Gastroesophageal sphincter (tissue), 4 donors: ENCODE measurements at regions not wholly inside any gene's neighbourhood (a gene's known extent, or its start where the extent isn't known, plus 50 kb on each side); places are given as distances from the start of the nearest gene placed in this dataset.

Experiments used
- ATAC-seq: fragments of 150-250 bp; one replicate; pipeline ENCODE4 v1.9.1; 2016; ENCODE audit warnings: mild to moderate bottlenecking, moderate library complexity
- H3K27ac ChIP-seq, 4 donors: fragments of 200-600 bp; sonication (generic) in 3 of 4; 1 replicate in 3 of 4; 2 replicates in 1 of 4; pipeline ENCODE4 v1.5.1; 2016 to 2019
- H3K27me3 ChIP-seq: fragments of 200-600 bp; sonication (generic); one replicate; pipeline ENCODE4 v1.5.1; 2019
- H3K36me3 ChIP-seq, 2 donors: fragments of 200-600 bp; sonication (generic); one replicate each; pipeline ENCODE4 v1.5.1; 2019; ENCODE audit warnings: control low read depth in 1 of 2
- H3K4me1 ChIP-seq, 3 donors: fragments of 200-600 bp; sonication (generic); 1 replicate in 2 of 3; 2 replicates in 1 of 3; pipeline ENCODE4 v1.5.1; 2016 to 2019; ENCODE audit warnings: control low read depth in 2 of 3
- H3K4me3 ChIP-seq, 2 donors: fragments of 200-600 bp; sonication (generic); one replicate each; pipeline ENCODE4 v1.5.1; 2019; ENCODE audit warnings: mild to moderate bottlenecking in 1 of 2, moderate library complexity in 1 of 2
- H3K9me3 ChIP-seq, 3 donors: fragments of 200-600 bp; sonication (generic); one replicate each; pipeline ENCODE4 v1.5.1; 2017 to 2019; ENCODE audit warnings: control low read depth in 2 of 3
- EP300 ChIP-seq: sonication (generic); formaldehyde crosslinking; IDR thresholded peaks from one replicate; pipeline ENCODE4 v1.6.1; 2017; ENCODE audit warnings: antibody characterized with exemption, mild to moderate bottlenecking
- POLR2A ChIP-seq, 2 donors: fragments of 450-650 bp; IDR thresholded peaks; one replicate each; pipeline ENCODE4 v1.6.1; 2017; ENCODE audit warnings: antibody characterized with exemption in 2 of 2, mild to moderate bottlenecking in 2 of 2, moderate library complexity in 1 of 2
- POLR2AphosphoS5 ChIP-seq: sonication (generic); formaldehyde crosslinking; IDR thresholded peaks from one replicate; pipeline ENCODE4 v1.6.1; 2017; ENCODE audit warnings: antibody characterized with exemption
- WGBS, 2 donors: methylation state at CpG; one replicate each; pipeline ENCODE4 v1.1.5; 2018; ENCODE audit warnings: low coverage in 1 of 2; 5-methylcytosine and 5-hydroxymethylcytosine counted together
- TF ChIP-seq, protein P1 (sequence below), 4 experiments: fragments of 200-600 bp in 2 of 4; fragments of 450-650 bp in 2 of 4; sonication (generic) in 1 of 4; IDR thresholded peaks; one replicate each; pipeline ENCODE4 v1.5.1; 2017 to 2019; ENCODE audit warnings: antibody characterized with exemption in 4 of 4, mild to moderate bottlenecking in 2 of 4, moderate library complexity in 2 of 4

DNA sequence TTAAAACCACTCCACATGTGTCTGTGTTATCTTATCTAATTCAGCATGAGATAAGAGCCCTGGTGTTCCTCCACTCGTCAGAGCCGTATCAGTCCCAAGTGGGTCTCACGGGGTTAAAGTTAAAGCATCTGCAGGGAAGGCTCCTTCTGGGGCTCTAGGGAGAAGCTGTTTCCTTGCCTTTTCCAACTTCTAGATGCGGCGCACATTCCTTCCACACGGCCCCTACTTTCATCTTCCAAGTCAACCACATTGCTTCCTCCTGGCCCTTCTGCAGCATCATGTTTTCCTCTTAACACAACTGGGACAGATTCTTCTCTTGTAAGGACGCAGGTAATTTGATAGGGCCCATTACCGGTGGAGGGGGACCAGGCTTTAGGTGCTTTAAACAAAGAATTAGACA, 620.1 kb upstream of the DPP6 start:
- 8 to 24% methylated on average over 6 to 7 of the region's 8 CpGs for WGBS, 2 donors
- TF ChIP-seq POLR2AphosphoS5, result no peak
- no peak for TF ChIP-seq POLR2A (IDR thresholded peaks at IDR 0.05)
- TF ChIP-seq, protein P1, sequence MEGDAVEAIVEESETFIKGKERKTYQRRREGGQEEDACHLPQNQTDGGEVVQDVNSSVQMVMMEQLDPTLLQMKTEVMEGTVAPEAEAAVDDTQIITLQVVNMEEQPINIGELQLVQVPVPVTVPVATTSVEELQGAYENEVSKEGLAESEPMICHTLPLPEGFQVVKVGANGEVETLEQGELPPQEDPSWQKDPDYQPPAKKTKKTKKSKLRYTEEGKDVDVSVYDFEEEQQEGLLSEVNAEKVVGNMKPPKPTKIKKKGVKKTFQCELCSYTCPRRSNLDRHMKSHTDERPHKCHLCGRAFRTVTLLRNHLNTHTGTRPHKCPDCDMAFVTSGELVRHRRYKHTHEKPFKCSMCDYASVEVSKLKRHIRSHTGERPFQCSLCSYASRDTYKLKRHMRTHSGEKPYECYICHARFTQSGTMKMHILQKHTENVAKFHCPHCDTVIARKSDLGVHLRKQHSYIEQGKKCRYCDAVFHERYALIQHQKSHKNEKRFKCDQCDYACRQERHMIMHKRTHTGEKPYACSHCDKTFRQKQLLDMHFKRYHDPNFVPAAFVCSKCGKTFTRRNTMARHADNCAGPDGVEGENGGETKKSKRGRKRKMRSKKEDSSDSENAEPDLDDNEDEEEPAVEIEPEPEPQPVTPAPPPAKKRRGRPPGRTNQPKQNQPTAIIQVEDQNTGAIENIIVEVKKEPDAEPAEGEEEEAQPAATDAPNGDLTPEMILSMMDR (IDR thresholded peaks at IDR 0.05), result peak in 1 of 4 experiments; percentile 12
- TF ChIP-seq EP300, result no peak

DNA sequence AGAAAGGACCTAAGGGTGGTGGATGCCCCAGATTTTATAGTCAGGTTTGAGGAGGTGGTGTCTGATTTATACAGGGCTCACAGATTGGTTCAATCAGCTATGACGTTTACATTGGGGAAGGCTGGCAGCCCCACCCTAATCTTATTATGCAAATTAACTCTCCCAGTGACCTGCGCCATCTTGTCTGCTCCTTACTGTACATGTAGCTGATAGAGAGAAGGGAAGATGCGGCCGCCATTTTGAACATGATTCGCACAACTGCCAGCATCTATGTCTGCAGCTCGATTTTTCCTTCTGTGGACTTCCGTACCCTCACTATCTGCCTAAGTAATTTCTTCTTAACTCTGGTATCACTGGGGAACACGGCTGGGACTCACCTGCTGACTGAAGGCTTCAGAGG, 619.0 kb upstream of the DPP6 start:
- Histone ChIP-seq H3K27ac (no peak overlapping the region), H3K4me1 (no peaks in the 10 kb centered on the region), H3K36me3 (no peaks in the 10 kb centered on the region), H3K27me3 (no peaks in the 10 kb centered on the region), H3K9me3 (peaks cover 0 to 6% (median 0%) of the 10 kb centered on the region in 3 donors), H3K4me3 (no peak overlapping the region)
- no peak for TF ChIP-seq EP300
- TF ChIP-seq POLR2A (IDR thresholded peaks at IDR 0.05), result no peak
- no peak for TF ChIP-seq POLR2AphosphoS5
- TF ChIP-seq, protein P1 (IDR thresholded peaks at IDR 0.05), result no peak
- WGBS, 2 donors, result 83% methylated on average over 7 of the region's 8 CpGs; no CpG with 5 or more reads in 1 of the 2 donors
- ATAC-seq, result no peak

More for the DNA sequence above, 620.1 kb upstream of the DPP6 start:
- ATAC-seq, result no peak
- Histone ChIP-seq H3K27ac (no peak overlapping the region), H3K27me3 (no peaks in the 10 kb centered on the region), H3K4me3 (no peak overlapping the region), H3K4me1 (no peaks in the 10 kb centered on the region), H3K36me3 (no peaks in the 10 kb centered on the region), H3K9me3 (peaks cover 0 to 6% (median 0%) of the 10 kb centered on the region in 3 donors)

DNA sequence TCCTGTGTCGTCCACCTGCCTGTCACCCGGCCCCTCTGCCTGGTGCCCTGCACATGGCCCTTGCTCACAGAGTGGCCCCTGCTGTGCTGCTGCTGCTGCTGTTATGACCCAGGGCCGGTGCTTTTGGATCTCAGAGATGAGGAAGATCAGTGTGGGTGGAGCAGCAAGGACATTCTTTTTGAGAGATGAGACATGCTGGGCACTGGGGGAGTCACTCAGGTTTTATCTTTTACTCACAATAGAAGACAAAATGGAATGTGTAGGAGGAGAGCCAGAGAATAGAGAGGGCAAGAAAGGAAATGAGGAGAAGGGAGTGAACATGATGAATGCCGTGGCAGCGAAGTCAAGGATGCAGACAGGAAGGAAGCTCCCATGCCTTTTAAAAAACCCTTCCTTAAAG, 611.5 kb upstream of the DPP6 start:
- H3K4me3 ChIP-seq, result no peak overlapping the region
- WGBS, 2 donors, result 54 to 83% methylated on average over 2 to 3 of the region's 5 CpGs
- H3K27me3 ChIP-seq, result no peaks in the 10 kb centered on the region
- TF ChIP-seq, protein P1 (IDR thresholded peaks at IDR 0.05), result no peak
- TF ChIP-seq POLR2AphosphoS5 (no peak), EP300 (no peak), POLR2A (IDR thresholded peaks at IDR 0.05) (no peak)
- H3K27ac ChIP-seq, result no peak overlapping the region
- no peaks in the 10 kb centered on the region for H3K9me3 ChIP-seq
- H3K4me1 ChIP-seq, result peaks cover 0 to 15% (median 4%) of the 10 kb centered on the region in 3 donors
- no peaks in the 10 kb centered on the region for H3K36me3 ChIP-seq
- ATAC-seq, result no peak

DNA sequence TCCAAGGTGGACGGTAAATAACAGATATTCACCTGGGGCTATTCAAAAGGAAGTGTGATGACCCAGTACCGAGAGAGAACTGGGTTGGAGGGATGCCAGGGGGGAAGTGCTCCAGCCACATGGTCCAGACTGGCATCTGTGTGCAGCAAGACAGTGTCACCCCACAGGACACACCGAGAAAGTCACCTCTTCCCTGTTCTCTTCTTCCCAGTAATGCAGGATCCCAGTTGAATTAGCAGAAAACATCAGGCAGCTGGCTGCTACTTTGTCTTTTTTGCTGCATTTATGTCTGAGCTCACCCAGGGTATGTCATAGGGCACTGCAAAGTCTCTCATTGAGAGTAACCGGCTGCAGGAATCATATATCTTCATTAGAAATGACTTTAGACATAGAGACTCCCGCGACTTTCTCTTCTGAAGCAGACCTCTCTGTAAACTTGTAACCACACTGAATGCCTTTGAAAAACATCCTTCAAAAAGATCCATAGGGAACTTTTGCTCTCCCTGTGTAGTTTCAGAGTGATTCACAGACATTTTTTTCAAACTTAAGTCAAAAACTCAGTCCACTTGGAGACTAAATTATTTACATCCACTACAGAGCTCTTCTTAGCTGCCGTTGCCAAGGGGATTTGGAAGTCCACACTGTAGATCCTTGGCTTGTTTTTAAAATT, 609.0 kb upstream of the DPP6 start:
- Histone ChIP-seq H3K4me3 (no peak overlapping the region), H3K9me3 (no peaks in the 10 kb centered on the region), H3K27ac (peak overlapping the region; percentile 8 to 67 (median 60)), H3K36me3 (no peaks in the 10 kb centered on the region), H3K4me1 (peaks cover 0 to 15% (median 4%) of the 10 kb centered on the region in 3 donors), H3K27me3 (no peaks in the 10 kb centered on the region)
- TF ChIP-seq, protein P1 (IDR thresholded peaks at IDR 0.05), result no peak
- no peak for TF ChIP-seq POLR2AphosphoS5
- TF ChIP-seq POLR2A (IDR thresholded peaks at IDR 0.05), result no peak
- TF ChIP-seq EP300, result no peak
- 6 to 24% methylated on average over 6 of the region's 7 CpGs for WGBS, 2 donors
- ATAC-seq, result no peak

DNA sequence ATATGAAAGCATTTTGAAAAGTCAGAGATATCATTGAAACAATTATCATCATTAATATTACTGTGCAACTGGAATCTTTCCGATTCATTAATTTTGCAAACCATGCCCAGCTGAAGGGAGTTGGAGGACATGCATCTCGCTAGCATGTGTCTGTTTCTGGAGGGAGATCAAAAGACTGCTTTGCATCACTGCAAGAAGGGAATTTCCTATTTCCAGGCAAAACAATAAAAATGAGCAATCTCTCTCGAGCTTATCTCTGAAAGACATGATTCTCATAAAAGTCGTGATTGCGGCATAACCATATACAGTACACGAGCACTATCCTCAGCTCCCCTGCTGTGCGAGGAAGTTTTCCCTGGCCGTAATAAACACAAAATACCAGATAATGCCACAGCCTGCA, 607.6 kb upstream of the DPP6 start:
- 68 to 83% methylated on average over 7 to 8 of the region's 8 CpGs for WGBS, 2 donors
- Histone ChIP-seq H3K9me3 (no peaks in the 10 kb centered on the region), H3K27me3 (no peaks in the 10 kb centered on the region), H3K4me3 (no peak overlapping the region), H3K36me3 (no peaks in the 10 kb centered on the region), H3K27ac (no peak overlapping the region), H3K4me1 (peaks cover 0 to 15% (median 4%) of the 10 kb centered on the region in 3 donors)
- no peak for ATAC-seq
- TF ChIP-seq EP300 (no peak), POLR2AphosphoS5 (no peak), POLR2A (IDR thresholded peaks at IDR 0.05) (no peak)
- TF ChIP-seq, protein P1 (IDR thresholded peaks at IDR 0.05), result no peak
